Epithelial cell of esophagus (primary cell): ENCODE measurements at regions not wholly inside any gene's neighbourhood (a gene's known extent, or its start where the extent isn't known, plus 50 kb on each side); places are given as distances from the start of the nearest gene placed in this dataset.

Experiments
- DNase-seq: peaks from one replicate; pipeline ENCODE4 v3.0.0; 2010; ENCODE audit warnings: low read depth
- H3K4me3 ChIP-seq: 2 replicates; pipeline ENCODE4 v1.5.1; 2011; ENCODE audit warnings: mild to moderate bottlenecking, low read length, control low read depth
- CTCF ChIP-seq: IDR thresholded peaks from 2 replicates; pipeline ENCODE4 v1.5.1; 2011; ENCODE audit warnings: low read depth, mild to moderate bottlenecking, low read length, control low read depth, inconsistent platforms; ENCODE audit not compliant: insufficient read depth; ENCODE audit errors: missing control alignments

GRCh38 chr5:125558016-125558415, 811.6 kb upstream of the ZNF608 start:
- DNase-seq = no peak
- no peak overlapping the region for H3K4me3 ChIP-seq
- no peak for TF ChIP-seq CTCF

GRCh38 chr5:125558466-125558865, 812.0 kb upstream of the ZNF608 start:
- peak; percentile 38 for DNase-seq
- H3K4me3 ChIP-seq = no peak overlapping the region
- TF ChIP-seq CTCF = no peak

- TF ChIP-seq CTCF = no peak
- H3K4me3 ChIP-seq = no peak overlapping the region
- peak; percentile 96 for DNase-seq
These were observed 812.9 kb upstream of the ZNF608 start for GRCh38 chr5:125559296-125559695.

GRCh38 chr5:125560476-125561225, 814.2 kb upstream of the ZNF608 start:
- no peak for TF ChIP-seq CTCF
- peak; percentile 61 for DNase-seq
- no peak overlapping the region for H3K4me3 ChIP-seq

GRCh38 chr5:125564317-125564975, 818.0 kb upstream of the ZNF608 start:
- no peak for DNase-seq
- no peak overlapping the region for H3K4me3 ChIP-seq
- no peak for TF ChIP-seq CTCF

GRCh38 chr5:125574491-125575044, 828.1 kb upstream of the ZNF608 start:
- no peak for TF ChIP-seq CTCF
- DNase-seq = no peak
- H3K4me3 ChIP-seq = no peak overlapping the region
